Adrenal gland (tissue), 9 donors: ENCODE measurements at regions not wholly inside any gene's neighbourhood (a gene's known extent, or its start where the extent isn't known, plus 50 kb on each side); places are given as distances from the start of the nearest gene placed in this dataset.

Experiments used
- DNase-seq, 7 donors: peaks; one replicate each; pipeline ENCODE4 v3.0.0-alpha.2; 2019 to 2020
- H3K27ac ChIP-seq, 5 donors: fragments of 200-600 bp; sonication (generic) in 4 of 5; 1 replicate in 3 of 5; 2 replicates in 2 of 5; pipeline versions ENCODE4 v1.5.1 to v1.8.0; 2016 to 2020; ENCODE audit warnings: mild to moderate bottlenecking in 1 of 5
- H3K27me3 ChIP-seq: fragments of 200-600 bp; 2 replicates; pipeline ENCODE4 v1.8.0; 2021
- H3K36me3 ChIP-seq, 2 donors: fragments of 200-600 bp; replicated peaks in 1 of 2; 1 replicate in 1 of 2; 2 replicates in 1 of 2; pipeline versions ENCODE4 v1.5.1 to v1.8.0; 2018 to 2022
- H3K4me1 ChIP-seq, 2 donors: fragments of 200-600 bp; replicated peaks in 1 of 2; 1 replicate in 1 of 2; 2 replicates in 1 of 2; pipeline versions ENCODE4 v1.5.1 to v1.8.0; 2018 to 2021
- H3K4me3 ChIP-seq, 4 donors: fragments of 200-600 bp; sonication (generic) in 3 of 4; one replicate each; pipeline ENCODE4 v1.5.1; 2016 to 2018
- H3K9me3 ChIP-seq, 3 donors: fragments of 200-600 bp; sonication (generic) in 1 of 3; replicated peaks in 1 of 3; 1 replicate in 2 of 3; 2 replicates in 1 of 3; pipeline versions ENCODE4 v1.5.1 to v1.8.0; 2016 to 2021
- POLR2A ChIP-seq, 2 donors: fragments of 450-650 bp; IDR thresholded peaks; one replicate each; pipeline ENCODE4 v1.6.1; 2017; ENCODE audit warnings: antibody characterized with exemption in 2 of 2, mild to moderate bottlenecking in 2 of 2, moderate library complexity in 1 of 2
- WGBS, 4 donors: extraction: QIAGEN DNeasy Blood & Tissue Kit in 2 of 4; methylation state at CpG; one replicate each; pipeline versions ENCODE4 v1.1.5 to v1.1.7; 2013 to 2017; 5-methylcytosine and 5-hydroxymethylcytosine counted together
- intact Hi-C, 2 donors: fragments of 100-400 bp; cut with DNase I; formaldehyde crosslinking; loops; one replicate each; pipeline versions ENCODE4 v1.14.1 to v1.15.0; 2022 to 2023
- TF ChIP-seq, protein P1 (sequence below), 6 experiments: fragments of 450-650 bp in 4 of 6; fragments of 200-600 bp in 2 of 6; sonication (generic) in 1 of 6; IDR thresholded peaks; 1 replicate in 5 of 6; 2 replicates in 1 of 6; pipeline versions ENCODE4 v1.5.1 to v1.8.0; 2016 to 2021; ENCODE audit warnings: antibody characterized with exemption in 6 of 6, mild to moderate bottlenecking in 2 of 6, moderate library complexity in 1 of 6
- donor health status: healthy with polysubstance abuse.
- donor health status: Bipolar disorder and iron deficiency.
- donor health status: DM: yes; HTN: yes; CAD: no.
- donor health status: DM: no; HTN: no; CAD: no.
- donor health status: DM: no; HTN: no; CAD: no.

- Histone ChIP-seq H3K4me1 (no peaks in the 10 kb centered on the region), H3K9me3 (no peaks in the 10 kb centered on the region), H3K27me3 (no peaks in the 10 kb centered on the region), H3K36me3 (no peaks in the 10 kb centered on the region), H3K4me3 (no peak overlapping the region), H3K27ac (no peak overlapping the region)
- TF ChIP-seq, protein P1, sequence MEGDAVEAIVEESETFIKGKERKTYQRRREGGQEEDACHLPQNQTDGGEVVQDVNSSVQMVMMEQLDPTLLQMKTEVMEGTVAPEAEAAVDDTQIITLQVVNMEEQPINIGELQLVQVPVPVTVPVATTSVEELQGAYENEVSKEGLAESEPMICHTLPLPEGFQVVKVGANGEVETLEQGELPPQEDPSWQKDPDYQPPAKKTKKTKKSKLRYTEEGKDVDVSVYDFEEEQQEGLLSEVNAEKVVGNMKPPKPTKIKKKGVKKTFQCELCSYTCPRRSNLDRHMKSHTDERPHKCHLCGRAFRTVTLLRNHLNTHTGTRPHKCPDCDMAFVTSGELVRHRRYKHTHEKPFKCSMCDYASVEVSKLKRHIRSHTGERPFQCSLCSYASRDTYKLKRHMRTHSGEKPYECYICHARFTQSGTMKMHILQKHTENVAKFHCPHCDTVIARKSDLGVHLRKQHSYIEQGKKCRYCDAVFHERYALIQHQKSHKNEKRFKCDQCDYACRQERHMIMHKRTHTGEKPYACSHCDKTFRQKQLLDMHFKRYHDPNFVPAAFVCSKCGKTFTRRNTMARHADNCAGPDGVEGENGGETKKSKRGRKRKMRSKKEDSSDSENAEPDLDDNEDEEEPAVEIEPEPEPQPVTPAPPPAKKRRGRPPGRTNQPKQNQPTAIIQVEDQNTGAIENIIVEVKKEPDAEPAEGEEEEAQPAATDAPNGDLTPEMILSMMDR (IDR thresholded peaks at IDR 0.05): no peak
- no peak for TF ChIP-seq POLR2A (IDR thresholded peaks at IDR 0.05)
- WGBS, 4 donors: 78 to 88% (median 85%) methylated on average over 1 of the region's 1 CpG
- intact Hi-C loops: no loop called here
- DNase-seq: no peak
Observed at GRCh38 chr7:94212160-94212559, 182.5 kb upstream of the COL1A2 start.

- TF ChIP-seq, protein P1 (IDR thresholded peaks at IDR 0.05): no peak
- no peak for TF ChIP-seq POLR2A (IDR thresholded peaks at IDR 0.05)
Observed at GRCh38 chr7:94216944-94217461, 177.7 kb upstream of the COL1A2 start.

DNA sequence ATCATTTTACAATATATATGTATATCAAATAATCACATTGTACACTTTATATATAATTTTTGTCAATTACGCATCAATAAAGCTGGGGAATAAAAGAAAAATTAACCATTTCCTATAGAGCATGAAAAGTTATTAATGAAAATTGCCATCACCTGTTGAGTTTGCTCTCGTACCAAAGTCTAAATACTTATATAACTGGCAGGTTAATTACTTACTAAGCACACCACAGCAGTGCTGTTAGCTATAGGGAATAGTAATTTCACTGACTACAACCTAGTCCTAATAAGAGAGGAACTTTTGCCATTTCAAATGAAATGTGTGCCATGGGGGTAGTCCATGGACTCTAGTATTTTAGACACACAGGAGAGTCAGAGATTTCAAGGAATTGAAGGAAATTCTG, 176.9 kb upstream of the COL1A2 start:
- Histone ChIP-seq H3K27me3 (no peaks in the 10 kb centered on the region), H3K4me3 (no peak overlapping the region), H3K4me1 (no peaks in the 10 kb centered on the region), H3K9me3 (no peaks in the 10 kb centered on the region), H3K36me3 (no peaks in the 10 kb centered on the region), H3K27ac (peak overlapping the region in 1 of 5 donors; percentile 29)
- intact Hi-C loops: no loop called here
- TF ChIP-seq POLR2A (IDR thresholded peaks at IDR 0.05): no peak
- TF ChIP-seq, protein P1 (IDR thresholded peaks at IDR 0.05): no peak
- no peak for DNase-seq
- 83 to 94% (median 84%) methylated on average over 2 of the region's 2 CpGs for WGBS, 4 donors

More at GRCh38 chr7:94216944-94217461, 177.7 kb upstream of the COL1A2 start:
- intact Hi-C loops: no loop called here
- Histone ChIP-seq H3K9me3 (no peaks in the 10 kb centered on the region), H3K27ac (peak overlapping the region in 1 of 5 donors; percentile 8), H3K4me3 (no peak overlapping the region), H3K27me3 (no peaks in the 10 kb centered on the region), H3K4me1 (no peaks in the 10 kb centered on the region), H3K36me3 (no peaks in the 10 kb centered on the region)
- WGBS, 4 donors: 48 to 57% (median 53%) methylated on average over 3 of the region's 3 CpGs
- DNase-seq: peak in 1 of 7 donors; percentile 26

GRCh38 chr7:94222516-94222915, 172.2 kb upstream of the COL1A2 start:
- Histone ChIP-seq H3K9me3 (no peaks in the 10 kb centered on the region), H3K4me1 (peaks cover 0 to 9% of the 10 kb centered on the region in 2 donors), H3K36me3 (no peaks in the 10 kb centered on the region), H3K27me3 (no peaks in the 10 kb centered on the region), H3K4me3 (no peak overlapping the region), H3K27ac (no peak overlapping the region)
- TF ChIP-seq POLR2A (IDR thresholded peaks at IDR 0.05): no peak
- TF ChIP-seq, protein P1 (IDR thresholded peaks at IDR 0.05): no peak
- WGBS, 4 donors: 56 to 73% (median 65%) methylated on average over 2 of the region's 2 CpGs
- intact Hi-C loops: loop anchor here in 1 of 2 donors (5.0 kb wide), 1 partner anchor 320 kb away; no protein-coding TSS in a partner anchor
- no peak for DNase-seq
